ENCODE measurements at regions not wholly inside any gene's neighbourhood (a gene's known extent, or its start where the extent isn't known, plus 50 kb on each side); places are given as distances from the start of the nearest gene placed in this dataset.

DNA sequence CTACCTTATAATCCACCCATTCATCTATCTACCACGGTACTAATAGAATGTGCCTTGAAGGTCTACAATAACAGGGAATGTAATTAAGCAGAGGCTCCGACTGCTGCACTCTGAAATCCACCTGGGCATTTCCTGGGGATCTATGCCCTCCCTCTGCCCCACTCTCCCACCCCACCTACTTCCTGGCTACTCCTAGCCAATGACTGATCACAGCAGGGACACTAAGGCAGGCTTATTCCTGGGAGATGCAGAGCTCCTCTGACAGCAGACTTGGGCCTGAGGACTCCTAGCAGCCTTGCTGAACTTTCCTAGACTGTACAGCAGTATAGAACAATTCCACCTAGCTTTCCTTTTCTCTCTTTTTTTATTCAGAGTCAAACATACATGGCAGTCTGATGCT is 91.1 kb upstream of the DHRS4 start:
- Histone ChIP-seq H3K27me3 (ENCODE audit: control insufficient read depth, insufficient read depth, low read length) (peaks cover 8% of the 10 kb centered on the region), H3K36me3 (ENCODE audit: control insufficient read depth, insufficient read depth, low read length) (no peaks in the 10 kb centered on the region), H3K4me1 (ENCODE audit: control insufficient read depth, insufficient read depth, low read length, poor library complexity, severe bottlenecking) (no peaks in the 10 kb centered on the region), H3K4me3 (ENCODE audit: low read depth, low read length) (no peak overlapping the region), H3K9me3 (ENCODE audit: control insufficient read depth in 2 of 2, low read length in 2 of 2) (no peaks in the 10 kb centered on the region), H3K27ac (ENCODE audit: insufficient read depth, low read length, poor library complexity, severe bottlenecking) (no peak overlapping the region)
- Mint-ChIP-seq H3K36me3 (no peaks in the 10 kb centered on the region), H3K4me3 (no peak overlapping the region), H3K27me3 (peaks cover 7% of the 10 kb centered on the region), H3K4me1 (no peaks in the 10 kb centered on the region), H3K9me3 (no peaks in the 10 kb centered on the region), H3K27ac (no peak overlapping the region)
- no peak for ATAC-seq (ENCODE audit: low read depth in 2 of 2)
- DNase-seq: no peak

DNA sequence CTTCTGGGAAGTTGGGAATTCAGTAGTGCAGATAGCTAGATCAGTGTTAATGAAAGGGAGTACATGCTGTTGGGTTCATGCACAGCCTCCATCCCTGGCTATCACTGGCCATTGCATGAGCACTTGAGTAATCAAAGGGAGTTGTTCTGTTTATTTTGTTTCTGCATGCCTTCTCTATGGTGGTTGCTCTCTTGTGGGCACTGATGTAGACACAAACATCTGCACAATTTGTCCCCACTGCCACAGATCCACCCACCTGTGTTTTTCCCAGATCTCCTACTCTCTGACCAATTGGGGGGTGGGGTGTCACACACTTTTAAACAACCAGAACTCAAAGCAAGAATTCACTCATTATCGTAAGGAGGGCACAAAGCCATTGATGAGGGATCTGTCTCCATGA is 89.7 kb upstream of the DHRS4 start:
- no peaks in the 10 kb centered on the region for H3K4me1 ChIP-seq (ENCODE audit: control insufficient read depth, insufficient read depth, low read length, poor library complexity, severe bottlenecking)
- H3K9me3 ChIP-seq (ENCODE audit: control insufficient read depth in 2 of 2, low read length in 2 of 2): no peaks in the 10 kb centered on the region
- peaks cover 7% of the 10 kb centered on the region for H3K27me3 ChIP-seq (ENCODE audit: control insufficient read depth, insufficient read depth, low read length)
- H3K36me3 Mint-ChIP-seq: no peaks in the 10 kb centered on the region
- H3K9me3 Mint-ChIP-seq: no peaks in the 10 kb centered on the region
- no peaks in the 10 kb centered on the region for H3K4me1 Mint-ChIP-seq
- H3K27me3 Mint-ChIP-seq: peaks cover 14% of the 10 kb centered on the region
- H3K4me3 ChIP-seq (ENCODE audit: low read depth, low read length): no peak overlapping the region
- no peak overlapping the region for H3K27ac Mint-ChIP-seq
- no peak overlapping the region for H3K4me3 Mint-ChIP-seq
- H3K27ac ChIP-seq (ENCODE audit: insufficient read depth, low read length, poor library complexity, severe bottlenecking): no peak overlapping the region
- ATAC-seq (ENCODE audit: low read depth in 2 of 2) (no peak), DNase-seq (no peak)
- H3K36me3 ChIP-seq (ENCODE audit: control insufficient read depth, insufficient read depth, low read length): no peaks in the 10 kb centered on the region

DNA sequence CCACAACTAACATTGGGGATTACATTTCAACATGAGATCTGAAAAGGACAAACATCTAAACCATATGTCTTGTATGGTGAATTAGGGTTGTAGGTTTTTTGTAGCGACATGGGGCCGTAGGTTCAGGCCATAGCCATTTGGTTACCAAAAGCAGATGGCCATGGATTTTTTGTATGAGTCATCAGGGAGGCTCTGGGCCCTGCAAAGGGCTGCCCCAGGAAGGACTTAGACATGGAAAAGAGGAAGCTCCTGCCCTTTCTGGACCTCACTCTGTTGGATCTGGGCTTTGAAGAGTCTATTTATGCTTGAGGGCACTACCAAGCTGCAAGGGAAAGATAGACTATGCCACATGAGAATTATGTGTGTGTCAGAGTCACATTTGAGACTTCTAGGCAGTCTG is 89.3 kb upstream of the DHRS4 start:
- DNase-seq: no peak
- Histone ChIP-seq H3K27ac (ENCODE audit: insufficient read depth, low read length, poor library complexity, severe bottlenecking) (no peak overlapping the region), H3K27me3 (ENCODE audit: control insufficient read depth, insufficient read depth, low read length) (peaks cover 5% of the 10 kb centered on the region), H3K4me1 (ENCODE audit: control insufficient read depth, insufficient read depth, low read length, poor library complexity, severe bottlenecking) (no peaks in the 10 kb centered on the region), H3K4me3 (ENCODE audit: low read depth, low read length) (no peak overlapping the region), H3K9me3 (ENCODE audit: control insufficient read depth in 2 of 2, low read length in 2 of 2) (no peaks in the 10 kb centered on the region), H3K36me3 (ENCODE audit: control insufficient read depth, insufficient read depth, low read length) (no peaks in the 10 kb centered on the region)
- Mint-ChIP-seq H3K36me3 (no peaks in the 10 kb centered on the region), H3K27ac (no peak overlapping the region), H3K27me3 (peaks cover 14% of the 10 kb centered on the region), H3K4me1 (no peaks in the 10 kb centered on the region), H3K4me3 (no peak overlapping the region), H3K9me3 (no peaks in the 10 kb centered on the region)
- no peak for ATAC-seq (ENCODE audit: low read depth in 2 of 2)

DNA sequence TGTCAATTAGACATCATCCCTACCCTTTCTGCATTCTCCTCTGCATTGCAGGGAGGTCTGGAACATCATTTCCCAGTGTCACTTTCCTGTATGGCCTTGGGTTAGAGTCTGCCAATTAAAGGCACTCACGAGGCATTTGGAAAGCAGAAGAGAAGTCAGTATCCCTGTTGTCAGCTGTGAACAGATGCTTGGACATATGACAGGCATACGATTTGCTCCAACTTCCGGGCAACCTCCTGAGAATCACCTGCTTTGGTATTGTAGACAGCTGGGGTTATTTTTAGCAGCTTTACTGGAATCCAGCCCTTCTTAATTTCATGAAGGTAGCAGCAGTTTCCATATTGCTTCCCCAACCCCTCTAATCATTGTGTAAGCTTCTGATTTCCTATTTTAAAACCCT is 88.7 kb upstream of the DHRS4 start:
- Mint-ChIP-seq H3K27ac (no peak overlapping the region), H3K4me1 (no peaks in the 10 kb centered on the region), H3K9me3 (no peaks in the 10 kb centered on the region), H3K4me3 (no peak overlapping the region), H3K27me3 (peaks cover 18% of the 10 kb centered on the region), H3K36me3 (no peaks in the 10 kb centered on the region)
- Histone ChIP-seq H3K27ac (ENCODE audit: insufficient read depth, low read length, poor library complexity, severe bottlenecking) (no peak overlapping the region), H3K9me3 (ENCODE audit: control insufficient read depth in 2 of 2, low read length in 2 of 2) (no peaks in the 10 kb centered on the region), H3K36me3 (ENCODE audit: control insufficient read depth, insufficient read depth, low read length) (no peaks in the 10 kb centered on the region), H3K4me3 (ENCODE audit: low read depth, low read length) (no peak overlapping the region), H3K4me1 (ENCODE audit: control insufficient read depth, insufficient read depth, low read length, poor library complexity, severe bottlenecking) (no peaks in the 10 kb centered on the region), H3K27me3 (ENCODE audit: control insufficient read depth, insufficient read depth, low read length) (peaks cover 6% of the 10 kb centered on the region)
- DNase-seq: no peak
- ATAC-seq (ENCODE audit: low read depth in 2 of 2): no peak

DNA sequence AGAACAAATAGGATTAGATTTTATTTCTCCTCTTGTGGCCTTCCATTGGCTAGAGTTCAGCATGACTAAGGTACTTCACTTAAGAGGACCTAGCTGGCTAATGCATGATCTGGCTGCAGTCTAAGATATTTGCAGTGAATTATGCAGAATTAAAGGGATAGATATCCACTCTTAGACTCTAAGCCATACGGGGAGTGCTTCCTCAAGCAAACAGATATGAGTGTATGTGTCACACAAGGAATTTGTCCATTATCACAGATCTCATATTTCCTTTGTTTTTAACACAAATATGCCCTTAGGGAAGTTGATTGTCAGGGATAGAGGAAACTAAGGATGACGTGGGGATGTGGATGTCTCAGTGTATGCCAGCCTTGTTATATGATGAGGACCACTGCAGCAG is 88.1 kb upstream of the DHRS4 start:
- Mint-ChIP-seq H3K36me3 (no peaks in the 10 kb centered on the region), H3K27ac (no peak overlapping the region), H3K4me3 (no peak overlapping the region), H3K27me3 (peaks cover 21% of the 10 kb centered on the region), H3K9me3 (peaks cover 0 to under 1% (median 0%) of the 10 kb centered on the region in 7 donors), H3K4me1 (no peaks in the 10 kb centered on the region)
- Histone ChIP-seq H3K9me3 (ENCODE audit: control insufficient read depth in 2 of 2, low read length in 2 of 2) (no peaks in the 10 kb centered on the region), H3K4me3 (ENCODE audit: low read depth, low read length) (no peak overlapping the region), H3K27me3 (ENCODE audit: control insufficient read depth, insufficient read depth, low read length) (peaks cover 6% of the 10 kb centered on the region), H3K27ac (ENCODE audit: insufficient read depth, low read length, poor library complexity, severe bottlenecking) (no peak overlapping the region), H3K36me3 (ENCODE audit: control insufficient read depth, insufficient read depth, low read length) (no peaks in the 10 kb centered on the region), H3K4me1 (ENCODE audit: control insufficient read depth, insufficient read depth, low read length, poor library complexity, severe bottlenecking) (no peaks in the 10 kb centered on the region)
- DNase-seq: no peak
- no peak for ATAC-seq (ENCODE audit: low read depth in 2 of 2)

DNA sequence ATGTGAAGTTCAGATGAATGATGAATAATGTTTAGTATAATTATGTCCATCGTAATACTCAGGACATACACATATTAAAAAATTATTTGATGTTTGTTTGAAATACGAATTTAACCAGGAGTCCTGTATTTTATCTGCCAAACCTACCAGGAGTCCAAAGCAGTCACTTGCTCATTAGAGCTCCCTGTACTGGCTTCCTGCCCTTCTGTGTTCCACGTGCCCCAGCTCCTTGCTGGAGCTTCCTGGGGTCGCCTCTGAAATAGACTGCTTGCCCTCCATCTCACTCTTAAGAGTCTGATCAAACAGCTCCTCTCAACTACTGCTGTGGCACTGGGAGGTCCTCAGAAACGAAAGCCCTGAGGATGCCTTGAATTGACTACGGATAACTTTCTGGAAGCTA is 87.3 kb upstream of the DHRS4 start:
- Mint-ChIP-seq H3K27ac (no peak overlapping the region), H3K27me3 (peaks cover 25% of the 10 kb centered on the region), H3K36me3 (no peaks in the 10 kb centered on the region), H3K4me1 (no peaks in the 10 kb centered on the region), H3K4me3 (no peak overlapping the region), H3K9me3 (peaks cover 0 to 3% (median 0%) of the 10 kb centered on the region in 7 donors)
- no peak overlapping the region for H3K4me3 ChIP-seq (ENCODE audit: low read depth, low read length)
- peaks cover 6% of the 10 kb centered on the region for H3K27me3 ChIP-seq (ENCODE audit: control insufficient read depth, insufficient read depth, low read length)
- no peaks in the 10 kb centered on the region for H3K9me3 ChIP-seq (ENCODE audit: control insufficient read depth in 2 of 2, low read length in 2 of 2)
- no peak overlapping the region for H3K27ac ChIP-seq (ENCODE audit: insufficient read depth, low read length, poor library complexity, severe bottlenecking)
- no peak for DNase-seq
- ATAC-seq (ENCODE audit: low read depth in 2 of 2): no peak
- H3K4me1 ChIP-seq (ENCODE audit: control insufficient read depth, insufficient read depth, low read length, poor library complexity, severe bottlenecking): no peaks in the 10 kb centered on the region
- H3K36me3 ChIP-seq (ENCODE audit: control insufficient read depth, insufficient read depth, low read length): no peaks in the 10 kb centered on the region

DNA sequence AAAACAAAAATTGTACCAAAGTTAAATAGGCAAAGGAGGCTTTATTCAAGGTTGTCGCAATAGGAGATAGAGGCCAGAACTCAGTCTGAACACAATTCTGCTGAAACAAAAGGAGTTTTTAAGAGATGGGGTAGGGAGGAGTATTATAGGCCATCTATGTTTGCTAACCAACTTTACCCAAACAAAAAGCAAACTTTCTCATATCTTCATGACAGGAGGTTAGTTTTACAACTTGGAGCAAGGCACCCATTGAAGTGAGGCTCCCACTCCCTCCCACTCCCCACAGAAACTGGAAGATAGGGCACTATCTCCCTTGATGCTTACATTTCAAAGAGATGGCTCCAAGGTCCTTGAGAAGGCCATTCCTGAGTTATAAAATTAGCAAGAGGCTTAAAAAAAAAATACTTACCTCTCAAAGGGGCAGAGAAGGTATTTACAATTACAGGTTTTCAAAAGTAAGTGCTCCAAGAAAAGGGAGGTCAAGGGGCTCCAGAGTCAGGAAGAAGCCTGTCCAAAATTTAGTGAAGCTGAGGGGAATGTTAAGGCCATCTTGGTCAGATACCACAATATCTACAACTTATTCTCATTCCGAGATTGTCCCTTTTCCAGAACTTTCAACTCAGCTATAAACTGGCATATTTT is 84.4 kb upstream of the DHRS4 start:
- no peak for DNase-seq
- Mint-ChIP-seq H3K36me3 (no peaks in the 10 kb centered on the region), H3K27me3 (peaks cover 24% of the 10 kb centered on the region), H3K4me3 (no peak overlapping the region), H3K9me3 (peaks cover 0 to 4% (median 2%) of the 10 kb centered on the region in 7 donors), H3K4me1 (no peaks in the 10 kb centered on the region), H3K27ac (no peak overlapping the region)
- Histone ChIP-seq H3K4me3 (ENCODE audit: low read depth, low read length) (no peak overlapping the region), H3K27ac (ENCODE audit: insufficient read depth, low read length, poor library complexity, severe bottlenecking) (no peak overlapping the region), H3K27me3 (ENCODE audit: control insufficient read depth, insufficient read depth, low read length) (peaks cover 6% of the 10 kb centered on the region), H3K4me1 (ENCODE audit: control insufficient read depth, insufficient read depth, low read length, poor library complexity, severe bottlenecking) (no peaks in the 10 kb centered on the region), H3K9me3 (ENCODE audit: control insufficient read depth in 2 of 2, low read length in 2 of 2) (no peaks in the 10 kb centered on the region), H3K36me3 (ENCODE audit: control insufficient read depth, insufficient read depth, low read length) (no peaks in the 10 kb centered on the region)
- no peak for ATAC-seq (ENCODE audit: low read depth in 2 of 2)

DNA sequence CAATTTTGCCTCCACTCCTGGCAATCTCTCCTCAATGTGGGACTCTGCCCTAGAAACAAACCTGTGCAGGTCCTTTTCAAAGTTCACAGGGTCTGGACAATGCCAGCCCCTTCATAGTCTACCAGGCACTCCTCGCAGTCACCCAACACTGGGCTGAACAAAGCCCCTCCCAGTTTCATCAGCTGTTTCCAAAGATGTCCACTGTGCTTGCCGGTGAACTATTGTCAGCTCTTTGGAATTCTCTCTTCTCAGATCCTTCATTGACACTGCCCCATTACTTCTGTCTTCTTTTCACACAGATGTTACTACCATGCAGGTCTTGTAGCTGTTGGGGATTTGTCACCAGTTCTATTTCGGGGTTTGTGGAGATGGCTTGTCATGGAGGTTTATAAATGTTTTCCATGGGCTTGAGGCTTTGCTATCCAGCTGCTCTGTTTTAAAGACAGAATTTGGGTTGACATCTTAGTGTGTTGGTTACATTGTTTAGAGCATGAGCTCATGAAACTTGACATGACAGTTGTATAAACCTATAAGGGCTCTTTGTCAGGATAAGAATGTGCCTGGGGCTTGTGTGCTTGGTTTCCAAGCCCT is 77.3 kb upstream of the DHRS4 start:
- H3K27ac ChIP-seq (ENCODE audit: insufficient read depth, low read length, poor library complexity, severe bottlenecking): no peak overlapping the region
- H3K4me1 ChIP-seq (ENCODE audit: control insufficient read depth, insufficient read depth, low read length, poor library complexity, severe bottlenecking): no peaks in the 10 kb centered on the region
- DNase-seq (no peak), ATAC-seq (ENCODE audit: low read depth in 2 of 2) (no peak)
- Mint-ChIP-seq H3K27me3 (peaks cover 28% of the 10 kb centered on the region), H3K36me3 (no peaks in the 10 kb centered on the region), H3K4me1 (no peaks in the 10 kb centered on the region), H3K9me3 (peaks cover 0 to 4% (median 0%) of the 10 kb centered on the region in 7 donors), H3K27ac (no peak overlapping the region), H3K4me3 (no peak overlapping the region)
- no peaks in the 10 kb centered on the region for H3K9me3 ChIP-seq (ENCODE audit: control insufficient read depth in 2 of 2, low read length in 2 of 2)
- peaks cover 10% of the 10 kb centered on the region for H3K27me3 ChIP-seq (ENCODE audit: control insufficient read depth, insufficient read depth, low read length)
- no peak overlapping the region for H3K4me3 ChIP-seq (ENCODE audit: low read depth, low read length)
- no peaks in the 10 kb centered on the region for H3K36me3 ChIP-seq (ENCODE audit: control insufficient read depth, insufficient read depth, low read length)

Measured in CD4-positive, CD25-positive, alpha-beta regulatory T cell (primary cell).